Muscle layer of colon (tissue), 2 donors: ENCODE measurements at regions not wholly inside any gene's neighbourhood (a gene's known extent, or its start where the extent isn't known, plus 50 kb on each side); places are given as distances from the start of the nearest gene placed in this dataset.

Source experiments
- H3K27ac ChIP-seq: one replicate; pipeline ENCODE4 v1.7.0; 2013; ENCODE audit warnings: low read depth, mild to moderate bottlenecking, low read length, moderate library complexity
- H3K27me3 ChIP-seq, 2 donors: one replicate each; pipeline ENCODE4 v1.7.0; 2013; ENCODE audit warnings: low read length in 2 of 2, mild to moderate bottlenecking in 2 of 2; ENCODE audit not compliant: insufficient read depth in 2 of 2, control insufficient read depth in 1 of 2
- H3K36me3 ChIP-seq: one replicate; pipeline ENCODE4 v1.7.0; 2013; ENCODE audit warnings: mild to moderate bottlenecking, low read length; ENCODE audit not compliant: insufficient read depth
- H3K4me1 ChIP-seq: one replicate; pipeline ENCODE4 v1.7.0; 2013; ENCODE audit warnings: mild to moderate bottlenecking, low read length; ENCODE audit not compliant: insufficient read depth
- H3K4me3 ChIP-seq, 2 donors: one replicate each; pipeline ENCODE4 v1.7.0; 2013; ENCODE audit warnings: low read length in 2 of 2, low read depth in 1 of 2, mild to moderate bottlenecking in 1 of 2, moderate library complexity in 1 of 2
- H3K9ac ChIP-seq: one replicate; pipeline ENCODE4 v1.7.0; 2013; ENCODE audit warnings: low read length
- H3K9me3 ChIP-seq: one replicate; pipeline ENCODE4 v1.7.0; 2013; ENCODE audit warnings: mild to moderate bottlenecking, low read length
- donor health status: abdominal sarcoma.
- donor health status: Adenocarcinoma of cecum.

DNA sequence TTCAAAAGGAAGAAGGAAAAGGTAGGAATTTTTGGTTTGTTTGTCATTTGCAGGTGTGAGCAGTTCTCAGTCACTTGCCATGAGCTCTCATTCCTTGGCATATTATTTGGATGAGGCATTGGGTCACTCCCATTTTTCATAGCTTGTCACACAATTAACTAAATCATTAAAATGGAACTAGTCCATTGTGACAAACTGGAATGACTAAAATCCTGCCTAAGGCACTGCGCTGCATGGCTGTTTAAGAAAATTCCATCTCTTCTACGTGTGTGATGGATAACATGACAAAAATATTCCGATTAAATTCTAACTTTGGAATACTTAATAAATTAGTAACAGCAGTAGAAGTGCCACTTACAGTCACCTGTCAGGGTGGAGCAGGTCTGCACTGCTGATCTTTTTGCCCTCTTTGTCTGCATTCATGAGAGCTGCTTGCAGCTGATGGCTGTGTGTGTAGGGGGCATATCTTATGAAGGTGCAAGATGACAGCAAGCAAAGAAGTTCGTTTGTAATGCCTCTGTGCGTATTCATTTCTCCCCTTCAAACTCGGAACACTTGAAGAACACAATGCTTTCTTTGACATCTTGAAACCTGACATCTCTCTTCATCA lies 1292.6 kb upstream of the MAP3K7 start:
- no peaks in the 10 kb centered on the region for H3K36me3 ChIP-seq
- no peak overlapping the region for H3K9ac ChIP-seq
- H3K27me3 ChIP-seq: no peaks in the 10 kb centered on the region
- H3K4me1 ChIP-seq: no peaks in the 10 kb centered on the region
- H3K27ac ChIP-seq: no peak overlapping the region
- no peaks in the 10 kb centered on the region for H3K9me3 ChIP-seq
- H3K4me3 ChIP-seq: no peak overlapping the region

DNA sequence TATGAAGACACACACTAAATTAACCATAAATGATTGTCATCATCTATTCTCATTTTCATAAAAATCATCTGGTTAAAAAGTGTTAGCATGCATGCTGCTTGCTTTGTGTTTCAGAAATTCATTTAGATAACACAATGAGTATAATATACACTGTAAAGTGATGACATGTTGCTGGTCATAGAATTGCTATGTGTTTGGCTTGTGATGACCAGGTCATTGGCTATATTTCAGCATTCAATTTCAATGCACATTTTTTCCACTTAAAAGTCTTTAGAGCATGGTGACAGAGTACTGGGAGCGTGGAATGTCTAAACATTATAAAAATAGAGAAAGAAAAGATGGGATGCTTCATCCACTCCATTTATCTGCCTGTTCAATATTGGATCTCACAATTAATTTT lies 1291.1 kb upstream of the MAP3K7 start:
- no peak overlapping the region for H3K27ac ChIP-seq
- H3K9ac ChIP-seq: no peak overlapping the region
- H3K4me3 ChIP-seq: no peak overlapping the region
- H3K9me3 ChIP-seq: no peaks in the 10 kb centered on the region
- H3K36me3 ChIP-seq: no peaks in the 10 kb centered on the region
- no peaks in the 10 kb centered on the region for H3K4me1 ChIP-seq
- no peaks in the 10 kb centered on the region for H3K27me3 ChIP-seq

- Histone ChIP-seq H3K9ac (no peak overlapping the region), H3K27me3 (no peaks in the 10 kb centered on the region), H3K9me3 (no peaks in the 10 kb centered on the region), H3K36me3 (no peaks in the 10 kb centered on the region), H3K4me3 (no peak overlapping the region), H3K4me1 (no peaks in the 10 kb centered on the region), H3K27ac (no peak overlapping the region)
Measured at GRCh38 chr6:91874971-91875370, 1288.1 kb upstream of the MAP3K7 start.

DNA sequence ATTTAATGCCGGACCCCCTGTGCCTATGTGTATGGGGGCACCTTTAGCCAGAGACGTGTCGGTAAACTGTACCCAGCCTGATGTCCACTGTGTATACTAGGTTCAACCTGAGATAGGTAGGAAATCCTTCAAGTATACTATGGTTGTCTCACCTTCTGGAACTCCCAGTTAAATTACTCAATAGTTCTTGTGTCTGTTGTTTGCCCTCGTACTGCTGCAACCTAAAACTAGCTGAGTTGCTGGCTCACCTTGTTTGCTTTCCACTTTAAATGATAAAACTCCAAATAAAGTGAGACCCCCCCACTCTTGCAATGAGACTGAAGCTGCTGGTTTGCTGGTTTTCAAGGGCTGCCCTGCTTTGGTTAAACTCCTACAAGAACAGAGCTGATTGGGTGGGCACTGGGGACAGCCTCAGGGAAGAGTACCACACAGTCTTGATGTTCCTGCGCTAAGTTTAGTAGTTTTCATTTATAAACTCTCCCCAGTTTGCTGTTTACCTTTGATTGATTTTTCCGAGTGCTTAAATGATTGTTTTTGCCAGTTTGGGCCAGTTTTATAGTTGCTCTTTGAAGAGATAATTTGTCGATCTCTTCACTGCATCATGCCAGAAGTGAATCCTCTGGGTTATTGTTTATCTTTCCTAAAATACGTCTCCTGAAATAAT lies 1281.8 kb upstream of the MAP3K7 start:
- Histone ChIP-seq H3K9me3 (no peaks in the 10 kb centered on the region), H3K4me1 (no peaks in the 10 kb centered on the region), H3K27ac (no peak overlapping the region), H3K9ac (no peak overlapping the region), H3K27me3 (no peaks in the 10 kb centered on the region), H3K36me3 (no peaks in the 10 kb centered on the region), H3K4me3 (no peak overlapping the region)

- no peaks in the 10 kb centered on the region for H3K9me3 ChIP-seq
- H3K9ac ChIP-seq: no peak overlapping the region
- no peaks in the 10 kb centered on the region for H3K27me3 ChIP-seq
- no peaks in the 10 kb centered on the region for H3K36me3 ChIP-seq
- no peak overlapping the region for H3K27ac ChIP-seq
- no peak overlapping the region for H3K4me3 ChIP-seq
- no peaks in the 10 kb centered on the region for H3K4me1 ChIP-seq
Measured at GRCh38 chr6:91865889-91866288, 1279.0 kb upstream of the MAP3K7 start.

- Histone ChIP-seq H3K36me3 (no peaks in the 10 kb centered on the region), H3K4me3 (no peak overlapping the region), H3K9me3 (no peaks in the 10 kb centered on the region), H3K27me3 (no peaks in the 10 kb centered on the region), H3K27ac (no peak overlapping the region), H3K4me1 (no peaks in the 10 kb centered on the region), H3K9ac (no peak overlapping the region)
Measured at GRCh38 chr6:91864911-91865310, 1278.0 kb upstream of the MAP3K7 start.

DNA sequence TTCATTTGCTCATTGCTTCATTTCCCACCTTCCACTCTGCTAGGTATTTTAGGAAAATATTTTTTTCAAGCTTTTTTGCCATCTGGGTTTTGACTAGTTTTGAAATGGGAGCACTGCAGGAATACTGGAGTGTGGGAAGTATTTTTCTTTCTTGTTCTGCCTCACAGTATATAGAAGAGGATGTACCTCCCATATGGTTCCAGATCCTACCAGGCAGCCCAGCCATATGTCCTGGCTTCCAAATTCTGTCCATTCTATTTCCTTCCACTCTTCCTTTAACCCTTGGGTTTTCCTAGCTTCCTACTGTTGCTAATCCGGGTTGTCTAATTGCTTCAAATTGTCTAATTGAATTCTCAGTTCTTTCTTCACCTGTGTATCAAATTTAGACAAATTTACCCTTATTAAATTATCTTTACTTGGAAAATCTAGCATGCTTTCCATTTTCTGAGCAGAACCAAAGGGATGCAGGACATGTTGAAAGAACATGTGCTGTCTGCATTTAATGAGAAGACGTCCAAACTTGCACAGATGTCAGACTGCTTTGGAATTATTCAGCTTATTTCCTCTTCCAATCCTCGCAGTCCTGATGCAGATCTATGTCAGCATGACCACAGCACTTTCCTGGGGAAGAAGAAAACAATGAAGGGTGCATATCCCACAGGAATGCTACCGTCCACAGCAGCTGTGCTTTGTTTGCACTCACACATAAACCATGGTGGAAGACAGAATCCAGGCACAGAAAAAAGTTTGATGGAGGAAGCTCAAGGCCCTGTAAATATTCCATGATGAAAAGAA lies 1273.9 kb upstream of the MAP3K7 start:
- no peak overlapping the region for H3K27ac ChIP-seq
- no peaks in the 10 kb centered on the region for H3K27me3 ChIP-seq
- H3K4me1 ChIP-seq: no peaks in the 10 kb centered on the region
- H3K4me3 ChIP-seq: no peak overlapping the region
- H3K36me3 ChIP-seq: no peaks in the 10 kb centered on the region
- H3K9ac ChIP-seq: no peak overlapping the region
- no peaks in the 10 kb centered on the region for H3K9me3 ChIP-seq

GRCh38 chr6:91852252-91852651 lies 1265.4 kb upstream of the MAP3K7 start:
- no peaks in the 10 kb centered on the region for H3K36me3 ChIP-seq
- no peaks in the 10 kb centered on the region for H3K4me1 ChIP-seq
- H3K9me3 ChIP-seq: no peaks in the 10 kb centered on the region
- no peaks in the 10 kb centered on the region for H3K27me3 ChIP-seq
- H3K27ac ChIP-seq: no peak overlapping the region
- H3K4me3 ChIP-seq: no peak overlapping the region
- no peak overlapping the region for H3K9ac ChIP-seq

DNA sequence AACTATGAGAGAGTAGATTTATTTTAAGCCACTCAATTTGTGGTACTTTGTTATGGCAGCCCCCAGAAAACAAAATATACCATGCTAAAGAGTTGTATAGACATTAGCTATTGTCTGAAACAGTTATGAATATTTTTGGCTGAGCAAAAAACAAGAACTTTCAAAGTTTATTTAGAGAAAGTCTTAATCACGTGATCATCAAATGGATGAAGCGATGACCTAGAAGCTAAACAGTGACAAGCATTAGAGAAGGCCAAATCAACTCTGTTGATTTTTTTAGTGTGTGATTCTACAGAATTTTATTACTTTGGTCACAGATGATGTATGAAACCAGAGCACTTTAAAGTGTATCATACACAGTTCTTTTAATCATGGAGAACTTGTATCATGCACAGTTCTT lies 1247.9 kb upstream of the MAP3K7 start:
- no peak overlapping the region for H3K9ac ChIP-seq

DNA sequence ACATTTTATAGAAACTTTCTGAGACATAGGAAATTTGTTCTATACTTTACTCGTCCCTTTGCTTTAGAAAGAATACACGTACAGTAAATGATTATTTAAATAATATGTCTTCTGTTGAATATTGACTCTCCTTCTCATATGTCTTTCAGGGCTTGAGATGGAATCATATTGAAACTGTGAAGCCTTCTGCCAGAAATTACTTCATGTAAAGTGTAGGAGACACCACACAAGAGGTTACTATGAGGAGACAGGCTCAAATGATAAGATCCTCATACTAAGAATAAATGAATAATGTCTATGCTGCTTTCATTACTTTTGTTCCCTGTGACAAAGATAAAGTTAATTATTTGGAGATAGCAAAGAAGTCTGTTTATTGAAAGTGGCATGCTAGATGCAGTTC lies 1240.3 kb upstream of the MAP3K7 start:
- no peaks in the 10 kb centered on the region for H3K36me3 ChIP-seq
- no peak overlapping the region for H3K4me3 ChIP-seq
- no peaks in the 10 kb centered on the region for H3K4me1 ChIP-seq
- no peak overlapping the region for H3K27ac ChIP-seq
- no peak overlapping the region for H3K9ac ChIP-seq
- H3K27me3 ChIP-seq: no peaks in the 10 kb centered on the region
- H3K9me3 ChIP-seq: no peaks in the 10 kb centered on the region

More for the DNA sequence above, 1247.9 kb upstream of the MAP3K7 start:
- H3K4me1 ChIP-seq: no peaks in the 10 kb centered on the region
- H3K36me3 ChIP-seq: no peaks in the 10 kb centered on the region
- no peaks in the 10 kb centered on the region for H3K27me3 ChIP-seq
- no peak overlapping the region for H3K27ac ChIP-seq
- H3K9me3 ChIP-seq: no peaks in the 10 kb centered on the region
- no peak overlapping the region for H3K4me3 ChIP-seq

DNA sequence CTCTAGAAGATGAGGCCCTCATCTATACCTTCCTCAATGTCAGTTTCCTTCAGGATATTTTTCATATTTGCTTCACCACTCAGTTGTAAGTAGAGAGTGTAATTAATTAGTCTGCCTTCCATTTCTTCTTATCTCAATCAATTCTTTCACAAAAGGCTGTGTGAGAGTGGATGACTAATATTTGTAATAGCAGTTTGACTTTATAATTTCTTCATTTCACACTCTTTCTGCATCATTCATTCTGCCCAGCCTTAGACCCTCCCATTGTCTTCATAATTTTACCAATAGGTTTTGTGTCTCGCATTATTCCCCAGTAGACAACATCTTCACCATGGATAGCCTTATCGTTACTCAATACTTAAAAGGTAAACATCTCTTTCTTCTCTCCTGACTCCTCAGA lies 1239.3 kb upstream of the MAP3K7 start:
- H3K4me1 ChIP-seq: no peaks in the 10 kb centered on the region
- H3K27ac ChIP-seq: no peak overlapping the region
- H3K9ac ChIP-seq: no peak overlapping the region
- H3K27me3 ChIP-seq: no peaks in the 10 kb centered on the region
- H3K36me3 ChIP-seq: no peaks in the 10 kb centered on the region
- H3K4me3 ChIP-seq: no peak overlapping the region
- no peaks in the 10 kb centered on the region for H3K9me3 ChIP-seq
